ENCODE measurements at regions not wholly inside any gene's neighbourhood (a gene's known extent, or its start where the extent isn't known, plus 50 kb on each side); places are given as distances from the start of the nearest gene placed in this dataset.

- TF ChIP-seq JUN (IDR thresholded peaks at IDR 0.05; ENCODE audit: borderline replicate concordance, insufficient read depth, insufficient read length, low read depth) = no peak
- TF ChIP-seq POLR2AphosphoS5 (IDR thresholded peaks at IDR 0.05; ENCODE audit: insufficient read depth, low read depth, low read length) = no peak
- no peak for TF ChIP-seq MYC (IDR thresholded peaks at IDR 0.05; ENCODE audit: low read depth, low read length)
- H3K4me2 ChIP-seq (ENCODE audit: insufficient read depth, low read length) = no peak overlapping the region
- no peaks in the 10 kb centered on the region for H3K27me3 ChIP-seq (ENCODE audit: control insufficient read depth in 2 of 2, insufficient read depth in 2 of 2, low read length in 2 of 2)
- POLR2A ChIA-PET = no interaction called here
- H2AFZ ChIP-seq (ENCODE audit: low read depth, low read length) = no peak overlapping the region
- dilution Hi-C loops (cut with MboI; ENCODE audit: extremely low pct_ligation_motif_present, low sequenced_read_pairs) = no loop called here
- H3K4me1 ChIP-seq (ENCODE audit: control insufficient read depth, extremely low read depth, insufficient read depth, low read length) = no peaks in the 10 kb centered on the region
- no peaks in the 10 kb centered on the region for H3K9me3 ChIP-seq (replicated peaks; ENCODE audit: control insufficient read depth, insufficient read depth, low read length)
- no peak overlapping the region for H3K27ac ChIP-seq (ENCODE audit: insufficient read depth, low read depth, low read length)
- FAIRE-seq (no peak), DNase-seq (ENCODE audit: low read depth, low spot score) (no peak)
- no peaks in the 10 kb centered on the region for H3K79me2 ChIP-seq (ENCODE audit: control insufficient read depth, insufficient read depth, low read length)
- H3K36me3 ChIP-seq (ENCODE audit: control insufficient read depth in 2 of 2, extremely low read depth in 1 of 2, insufficient read depth in 2 of 2, low read length in 2 of 2) = no peaks in the 10 kb centered on the region
- H3K9me1 ChIP-seq (replicated peaks; ENCODE audit: control insufficient read depth, extremely low read depth, insufficient read depth, low read length) = no peaks in the 10 kb centered on the region
- intact Hi-C loops (cut with micrococcal nuclease) = no loop called here
- no peaks in the 10 kb centered on the region for H4K20me1 ChIP-seq (replicated peaks; ENCODE audit: control insufficient read depth, extremely low read depth, insufficient read depth, low read length)
- BruUV-seq (replicated peaks) = no TSS peak
- CTCF ChIA-PET = no interaction called here
- no peak overlapping the region for H3K4me3 ChIP-seq (replicated peaks in 1 of 3; ENCODE audit: insufficient read depth in 1 of 3, low read depth in 1 of 3, low read length in 3 of 3)
- no peak overlapping the region for H3K9ac ChIP-seq (replicated peaks; ENCODE audit: extremely low read depth, insufficient read depth, low read length)
Observed at GRCh38 chr5:125115195-125115525, 368.7 kb upstream of the ZNF608 start.

GRCh38 chr5:125117566-125117965 lies 371.1 kb upstream of the ZNF608 start:
- Histone ChIP-seq H3K9me3 (replicated peaks; ENCODE audit: control insufficient read depth, insufficient read depth, low read length) (no peaks in the 10 kb centered on the region), H3K9me1 (replicated peaks; ENCODE audit: control insufficient read depth, extremely low read depth, insufficient read depth, low read length) (no peaks in the 10 kb centered on the region), H3K79me2 (ENCODE audit: control insufficient read depth, insufficient read depth, low read length) (no peaks in the 10 kb centered on the region), H3K4me1 (ENCODE audit: control insufficient read depth, extremely low read depth, insufficient read depth, low read length) (no peaks in the 10 kb centered on the region), H3K4me3 (replicated peaks in 1 of 3; ENCODE audit: insufficient read depth in 1 of 3, low read depth in 1 of 3, low read length in 3 of 3) (no peak overlapping the region), H3K36me3 (ENCODE audit: control insufficient read depth in 2 of 2, extremely low read depth in 1 of 2, insufficient read depth in 2 of 2, low read length in 2 of 2) (no peaks in the 10 kb centered on the region), H3K4me2 (ENCODE audit: insufficient read depth, low read length) (no peak overlapping the region), H3K27me3 (ENCODE audit: control insufficient read depth in 2 of 2, insufficient read depth in 2 of 2, low read length in 2 of 2) (no peaks in the 10 kb centered on the region), H4K20me1 (replicated peaks; ENCODE audit: control insufficient read depth, extremely low read depth, insufficient read depth, low read length) (no peaks in the 10 kb centered on the region), H2AFZ (ENCODE audit: low read depth, low read length) (no peak overlapping the region), H3K9ac (replicated peaks; ENCODE audit: extremely low read depth, insufficient read depth, low read length) (no peak overlapping the region), H3K27ac (ENCODE audit: insufficient read depth, low read depth, low read length) (no peak overlapping the region)
- dilution Hi-C loops (cut with MboI; ENCODE audit: extremely low pct_ligation_motif_present, low sequenced_read_pairs) (no loop called here), intact Hi-C loops (cut with micrococcal nuclease) (no loop called here)
- FAIRE-seq (no peak), DNase-seq (ENCODE audit: low read depth, low spot score) (no peak)
- BruUV-seq (replicated peaks) = no TSS peak
- POLR2A ChIA-PET = no interaction called here
- TF ChIP-seq POLR2AphosphoS5 (IDR thresholded peaks at IDR 0.05; ENCODE audit: insufficient read depth, low read depth, low read length) (no peak), CTCF (IDR thresholded peaks at IDR 0.05; ENCODE audit: extremely low read depth in 1 of 2, insufficient read depth in 1 of 2, low read depth in 1 of 2, low read length in 2 of 2) (no peak), FOS (IDR thresholded peaks at IDR 0.05; ENCODE audit: borderline replicate concordance, insufficient read depth, low read length) (no peak), GATA2 (IDR thresholded peaks at IDR 0.05; ENCODE audit: insufficient read depth, insufficient read length, low read depth, low read length) (no peak), JUN (IDR thresholded peaks at IDR 0.05; ENCODE audit: borderline replicate concordance, insufficient read depth, insufficient read length, low read depth) (no peak), MAX (IDR thresholded peaks at IDR 0.05; ENCODE audit: insufficient read depth, insufficient read length) (no peak), POLR2A (IDR thresholded peaks at IDR 0.05; ENCODE audit: low read depth, low read length) (no peak), EZH2 (IDR thresholded peaks at IDR 0.05; ENCODE audit: borderline replicate concordance, low read depth, low read length, severe bottlenecking) (no peak)
- CTCF ChIA-PET = no interaction called here

Data from endothelial cell of umbilical vein (primary cell).